GM12872 (cell line): ENCODE measurements at regions not wholly inside any gene's neighbourhood (a gene's known extent, or its start where the extent isn't known, plus 50 kb on each side); places are given as distances from the start of the nearest gene placed in this dataset.

Experiments used
- TF ChIP-seq, protein P1 (sequence below): IDR thresholded peaks from 3 replicates; pipeline ENCODE4 v1.5.1; 2011; ENCODE audit warnings: low read depth, mild to moderate bottlenecking, low read length, moderate library complexity; ENCODE audit not compliant: insufficient read depth

- TF ChIP-seq, protein P1, sequence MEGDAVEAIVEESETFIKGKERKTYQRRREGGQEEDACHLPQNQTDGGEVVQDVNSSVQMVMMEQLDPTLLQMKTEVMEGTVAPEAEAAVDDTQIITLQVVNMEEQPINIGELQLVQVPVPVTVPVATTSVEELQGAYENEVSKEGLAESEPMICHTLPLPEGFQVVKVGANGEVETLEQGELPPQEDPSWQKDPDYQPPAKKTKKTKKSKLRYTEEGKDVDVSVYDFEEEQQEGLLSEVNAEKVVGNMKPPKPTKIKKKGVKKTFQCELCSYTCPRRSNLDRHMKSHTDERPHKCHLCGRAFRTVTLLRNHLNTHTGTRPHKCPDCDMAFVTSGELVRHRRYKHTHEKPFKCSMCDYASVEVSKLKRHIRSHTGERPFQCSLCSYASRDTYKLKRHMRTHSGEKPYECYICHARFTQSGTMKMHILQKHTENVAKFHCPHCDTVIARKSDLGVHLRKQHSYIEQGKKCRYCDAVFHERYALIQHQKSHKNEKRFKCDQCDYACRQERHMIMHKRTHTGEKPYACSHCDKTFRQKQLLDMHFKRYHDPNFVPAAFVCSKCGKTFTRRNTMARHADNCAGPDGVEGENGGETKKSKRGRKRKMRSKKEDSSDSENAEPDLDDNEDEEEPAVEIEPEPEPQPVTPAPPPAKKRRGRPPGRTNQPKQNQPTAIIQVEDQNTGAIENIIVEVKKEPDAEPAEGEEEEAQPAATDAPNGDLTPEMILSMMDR = no peak
These were observed 246.4 kb upstream of the ADAMTS5 start for GRCh38 chr21:27213303-27213702.

DNA sequence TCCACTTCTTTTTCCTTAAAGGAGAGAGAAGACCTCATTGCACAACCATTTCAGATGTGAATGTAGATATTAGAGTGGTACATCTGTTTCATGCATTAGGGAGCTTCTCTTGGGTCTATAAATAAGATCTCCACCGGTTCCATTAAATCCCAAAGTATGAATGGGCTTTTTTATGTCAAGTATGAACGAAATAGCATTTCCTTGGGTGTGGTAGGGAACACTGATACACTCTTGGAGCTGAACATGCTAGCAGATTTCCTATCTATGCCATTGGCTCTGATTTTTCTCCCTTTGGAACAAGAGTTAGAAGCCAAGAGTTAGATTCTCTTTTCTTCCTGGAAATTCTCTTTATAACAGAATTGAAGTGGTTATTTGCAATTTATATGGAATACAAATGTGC, 245.6 kb upstream of the ADAMTS5 start:
- TF ChIP-seq, protein P1 = no peak

GRCh38 chr21:27209546-27209945, 242.7 kb upstream of the ADAMTS5 start:
- TF ChIP-seq, protein P1 = no peak

DNA sequence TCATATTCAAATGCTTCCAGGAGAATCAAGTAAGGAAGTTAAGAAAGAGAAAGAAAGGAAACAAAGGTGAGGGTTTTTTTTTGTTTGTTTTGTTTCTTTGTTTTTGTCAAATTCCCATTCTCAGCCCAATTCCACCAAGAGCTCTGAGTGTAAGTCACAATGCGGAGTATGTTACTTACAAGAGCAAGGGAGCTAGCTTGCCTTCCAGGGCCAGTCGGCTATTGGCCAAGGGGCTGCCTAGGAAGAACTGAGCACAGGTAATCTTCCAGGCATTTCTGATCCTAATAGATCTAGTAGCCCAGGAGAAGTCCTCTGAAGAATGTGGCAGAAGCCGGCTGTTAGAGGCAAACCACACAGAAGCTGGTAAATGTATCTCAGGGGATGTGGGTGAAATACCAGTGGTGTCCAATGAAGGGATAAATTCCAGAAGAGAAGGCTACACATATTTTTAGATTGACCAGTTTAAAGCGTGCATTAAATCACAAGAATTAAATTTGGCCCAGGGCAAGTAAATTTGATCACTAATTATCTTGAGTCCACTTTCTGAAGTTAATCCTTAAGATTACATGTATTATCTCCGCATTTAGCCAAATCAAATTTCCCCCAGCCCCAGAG, 239.6 kb upstream of the ADAMTS5 start:
- TF ChIP-seq, protein P1 = no peak

DNA sequence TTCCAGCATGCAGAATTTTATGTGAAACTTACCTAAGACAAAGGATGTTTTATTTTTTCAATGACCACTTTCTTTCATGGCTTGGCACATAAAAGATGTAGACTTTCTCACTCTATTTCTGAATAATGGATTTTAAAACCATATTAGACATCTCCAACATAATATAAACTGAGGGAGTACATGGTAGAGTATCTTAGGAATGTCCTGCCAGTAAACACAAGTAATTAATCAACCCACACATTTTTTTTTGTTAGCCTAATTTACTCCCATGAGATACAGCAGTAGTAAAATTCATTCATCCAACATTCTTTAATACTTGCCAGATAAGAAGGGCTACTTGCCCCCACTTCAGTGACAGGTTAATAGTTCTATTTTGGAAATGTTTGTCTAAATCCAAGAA, 235.4 kb upstream of the ADAMTS5 start:
- TF ChIP-seq, protein P1 = no peak

- TF ChIP-seq, protein P1 = no peak
These were observed 234.3 kb upstream of the ADAMTS5 start for GRCh38 chr21:27201197-27201596.

- TF ChIP-seq, protein P1 = no peak
These were observed 229.8 kb upstream of the ADAMTS5 start for GRCh38 chr21:27196651-27197050.
